ENCODE measurements at regions not wholly inside any gene's neighbourhood (a gene's known extent, or its start where the extent isn't known, plus 50 kb on each side); places are given as distances from the start of the nearest gene placed in this dataset.

GRCh38 chr6:144601221-144601620 lies 316.1 kb downstream of the UTRN start (continued):
- TF ChIP-seq, protein P1, sequence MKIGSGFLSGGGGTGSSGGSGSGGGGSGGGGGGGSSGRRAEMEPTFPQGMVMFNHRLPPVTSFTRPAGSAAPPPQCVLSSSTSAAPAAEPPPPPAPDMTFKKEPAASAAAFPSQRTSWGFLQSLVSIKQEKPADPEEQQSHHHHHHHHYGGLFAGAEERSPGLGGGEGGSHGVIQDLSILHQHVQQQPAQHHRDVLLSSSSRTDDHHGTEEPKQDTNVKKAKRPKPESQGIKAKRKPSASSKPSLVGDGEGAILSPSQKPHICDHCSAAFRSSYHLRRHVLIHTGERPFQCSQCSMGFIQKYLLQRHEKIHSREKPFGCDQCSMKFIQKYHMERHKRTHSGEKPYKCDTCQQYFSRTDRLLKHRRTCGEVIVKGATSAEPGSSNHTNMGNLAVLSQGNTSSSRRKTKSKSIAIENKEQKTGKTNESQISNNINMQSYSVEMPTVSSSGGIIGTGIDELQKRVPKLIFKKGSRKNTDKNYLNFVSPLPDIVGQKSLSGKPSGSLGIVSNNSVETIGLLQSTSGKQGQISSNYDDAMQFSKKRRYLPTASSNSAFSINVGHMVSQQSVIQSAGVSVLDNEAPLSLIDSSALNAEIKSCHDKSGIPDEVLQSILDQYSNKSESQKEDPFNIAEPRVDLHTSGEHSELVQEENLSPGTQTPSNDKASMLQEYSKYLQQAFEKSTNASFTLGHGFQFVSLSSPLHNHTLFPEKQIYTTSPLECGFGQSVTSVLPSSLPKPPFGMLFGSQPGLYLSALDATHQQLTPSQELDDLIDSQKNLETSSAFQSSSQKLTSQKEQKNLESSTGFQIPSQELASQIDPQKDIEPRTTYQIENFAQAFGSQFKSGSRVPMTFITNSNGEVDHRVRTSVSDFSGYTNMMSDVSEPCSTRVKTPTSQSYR (CRISPR knock-in tag; IDR thresholded peaks at IDR 0.05): no peak
- TF ChIP-seq ZNF396 (CRISPR knock-in tag; IDR thresholded peaks at IDR 0.05; ENCODE audit: borderline replicate concordance) (no peak), GTF2I (CRISPR knock-in tag; conservative IDR thresholded peaks at IDR 0.05) (no peak)

- no peaks in the 10 kb centered on the region for H3K27me3 Mint-ChIP-seq (ENCODE audit: low read depth)
- no peak for ATAC-seq
- peak overlapping the region; percentile 26; the same call in 1 of the 2 replicates for H3K27ac Mint-ChIP-seq
- H3K9me3 Mint-ChIP-seq: peaks cover 26% of the 10 kb centered on the region
- no peak overlapping the region for H3K4me3 Mint-ChIP-seq
- peaks cover 42% of the 10 kb centered on the region for H3K4me1 Mint-ChIP-seq
- peaks cover 35% of the 10 kb centered on the region for H3K36me3 Mint-ChIP-seq
- ChIA-PET CTCF (no interaction called here), POLR2A (no interaction called here)
- DNase-seq (ENCODE audit: low spot score): no peak
- TF ChIP-seq AFF4 (CRISPR knock-in tag; IDR thresholded peaks at IDR 0.05; ENCODE audit: borderline replicate concordance): no peak
- TF ChIP-seq KAT7 (CRISPR knock-in tag; IDR thresholded peaks at IDR 0.05; ENCODE audit: borderline replicate concordance): no peak
- TF ChIP-seq, protein P2, sequence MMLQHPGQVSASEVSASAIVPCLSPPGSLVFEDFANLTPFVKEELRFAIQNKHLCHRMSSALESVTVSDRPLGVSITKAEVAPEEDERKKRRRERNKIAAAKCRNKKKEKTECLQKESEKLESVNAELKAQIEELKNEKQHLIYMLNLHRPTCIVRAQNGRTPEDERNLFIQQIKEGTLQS (CRISPR knock-in tag; conservative IDR thresholded peaks at IDR 0.05): no peak
- TF ChIP-seq FOXP1 (CRISPR knock-in tag; IDR thresholded peaks at IDR 0.05; ENCODE audit: borderline replicate concordance): no peak
- no peak for TF ChIP-seq USF2 (CRISPR knock-in tag; IDR thresholded peaks at IDR 0.05)
Observed at GRCh38 chr6:144602523-144603180, 317.5 kb downstream of the UTRN start.

GRCh38 chr6:144606083-144606482 lies 320.9 kb downstream of the UTRN start:
- peaks cover 21% of the 10 kb centered on the region for H3K36me3 Mint-ChIP-seq
- ATAC-seq (no peak), DNase-seq (ENCODE audit: low spot score) (no peak)
- ChIA-PET POLR2A (no interaction called here), CTCF (interaction anchor here (1.4 kb wide), 1 partner anchor 173 kb away, joined by 4 read pairs; no protein-coding TSS in a partner anchor)
- no peaks in the 10 kb centered on the region for H3K27me3 Mint-ChIP-seq (ENCODE audit: low read depth)
- H3K9me3 Mint-ChIP-seq: peaks cover 17% of the 10 kb centered on the region
- peaks cover 72% of the 10 kb centered on the region for H3K4me1 Mint-ChIP-seq
- H3K4me3 Mint-ChIP-seq: no peak overlapping the region
- TF ChIP-seq ESRRA (CRISPR knock-in tag; IDR thresholded peaks at IDR 0.05; ENCODE audit: borderline replicate concordance) (no peak), IRF2 (CRISPR knock-in tag; IDR thresholded peaks at IDR 0.05; ENCODE audit: borderline replicate concordance, low read depth) (no peak), KAT7 (CRISPR knock-in tag; IDR thresholded peaks at IDR 0.05; ENCODE audit: borderline replicate concordance) (no peak), MLX (CRISPR knock-in tag; IDR thresholded peaks at IDR 0.05) (no peak), GRHL2 (CRISPR knock-in tag; IDR thresholded peaks at IDR 0.05; ENCODE audit: insufficient replicate concordance, severe bottlenecking) (no peak), ATF2 (CRISPR knock-in tag; IDR thresholded peaks at IDR 0.05; ENCODE audit: borderline replicate concordance, low read depth) (no peak), GTF2I (CRISPR knock-in tag; conservative IDR thresholded peaks at IDR 0.05) (no peak)
- TF ChIP-seq, protein P1 (CRISPR knock-in tag; IDR thresholded peaks at IDR 0.05): no peak
- H3K27ac Mint-ChIP-seq: no peak overlapping the region

All from WTC11 (cell line).